ENCODE measurements at regions not wholly inside any gene's neighbourhood (a gene's known extent, or its start where the extent isn't known, plus 50 kb on each side); places are given as distances from the start of the nearest gene placed in this dataset.
"Not testable (repeated sequence)": the region's sequence is repeated elsewhere in the genome, so short reads cannot be mapped to it uniquely, and the experiment has no call there.

- not testable (repeated sequence) for H3K27ac ChIP-seq (ENCODE audit: low read depth in 1 of 3, low read length in 2 of 3); FAIRE-seq; H3K4me3 ChIP-seq (ENCODE audit: low read depth in 1 of 3, low read length in 3 of 3); H3K36me3 ChIP-seq (ENCODE audit: control insufficient read depth in 3 of 3, insufficient read depth in 2 of 3, low read depth in 1 of 3, low read length in 3 of 3); H3K27me3 ChIP-seq (ENCODE audit: control insufficient read depth in 3 of 3, insufficient read depth in 3 of 3, low read length in 3 of 3); DNase-seq; H3K4me1 ChIP-seq (ENCODE audit: control insufficient read depth in 3 of 3, insufficient read depth in 2 of 3, low read depth in 1 of 3, low read length in 2 of 3)
- peaks cover 2 to 19% of the 10 kb centered on the region in 2 donors for H3K9me3 ChIP-seq (ENCODE audit: control insufficient read depth in 2 of 2, insufficient read depth in 1 of 2, low read depth in 1 of 2, low read length in 1 of 2)
- 92 to 95% (median 93%) methylated on average over 23 to 29 of the region's 29 CpGs for WGBS, 3 donors
Observed at GRCh38 chr4:28112691-28113335, 1252.2 kb downstream of the STIM2 start.

DNA sequence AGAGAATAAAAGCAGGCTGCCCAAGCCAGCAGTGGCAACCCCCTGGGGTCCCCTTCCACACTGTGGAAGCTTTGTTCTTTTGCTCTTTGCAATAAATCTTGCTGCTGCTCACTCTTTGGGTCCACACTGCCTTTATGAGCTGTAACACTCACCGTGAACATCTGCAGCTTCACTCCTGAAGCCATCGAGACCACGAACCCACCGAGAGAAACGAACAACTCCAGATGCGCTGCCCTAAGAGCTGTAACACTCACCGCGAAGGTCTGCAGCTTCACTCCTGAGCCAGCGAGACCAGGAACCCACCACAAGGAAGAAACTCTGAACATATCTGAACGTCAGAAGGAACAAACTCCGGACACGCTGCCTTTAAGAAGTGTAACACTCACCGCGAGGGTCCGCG lies 1252.9 kb downstream of the STIM2 start:
- not testable (repeated sequence) for H3K36me3 ChIP-seq (ENCODE audit: control insufficient read depth in 3 of 3, insufficient read depth in 2 of 3, low read depth in 1 of 3, low read length in 3 of 3); H3K4me3 ChIP-seq (ENCODE audit: low read depth in 1 of 3, low read length in 3 of 3); DNase-seq; H3K4me1 ChIP-seq (ENCODE audit: control insufficient read depth in 3 of 3, insufficient read depth in 2 of 3, low read depth in 1 of 3, low read length in 2 of 3); H3K27ac ChIP-seq (ENCODE audit: low read depth in 1 of 3, low read length in 2 of 3); FAIRE-seq; H3K27me3 ChIP-seq (ENCODE audit: control insufficient read depth in 3 of 3, insufficient read depth in 3 of 3, low read length in 3 of 3)
- peaks cover 2 to 19% of the 10 kb centered on the region in 2 donors for H3K9me3 ChIP-seq (ENCODE audit: control insufficient read depth in 2 of 2, insufficient read depth in 1 of 2, low read depth in 1 of 2, low read length in 1 of 2)
- WGBS, 3 donors = 82 to 91% (median 91%) methylated on average over 16 of the region's 16 CpGs

- peaks cover 2 to 23% of the 10 kb centered on the region in 2 donors for H3K9me3 ChIP-seq (ENCODE audit: control insufficient read depth in 2 of 2, insufficient read depth in 1 of 2, low read depth in 1 of 2, low read length in 1 of 2)
- H3K4me3 ChIP-seq (ENCODE audit: low read depth in 1 of 3, low read length in 3 of 3); FAIRE-seq; H3K27me3 ChIP-seq (ENCODE audit: control insufficient read depth in 3 of 3, insufficient read depth in 3 of 3, low read length in 3 of 3); DNase-seq; H3K27ac ChIP-seq (ENCODE audit: low read depth in 1 of 3, low read length in 2 of 3); H3K36me3 ChIP-seq (ENCODE audit: control insufficient read depth in 3 of 3, insufficient read depth in 2 of 3, low read depth in 1 of 3, low read length in 3 of 3); H3K4me1 ChIP-seq (ENCODE audit: control insufficient read depth in 3 of 3, insufficient read depth in 2 of 3, low read depth in 1 of 3, low read length in 2 of 3): not testable (repeated sequence)
- WGBS, 3 donors = 64 to 73% (median 69%) methylated on average over 12 of the region's 12 CpGs
Observed at GRCh38 chr4:28116526-28117083, 1256.0 kb downstream of the STIM2 start.

- H3K27ac ChIP-seq (ENCODE audit: low read depth in 1 of 3, low read length in 2 of 3) = no peak overlapping the region
- no peak overlapping the region for H3K4me3 ChIP-seq (ENCODE audit: low read depth in 1 of 3, low read length in 3 of 3)
- H3K27me3 ChIP-seq (ENCODE audit: control insufficient read depth in 3 of 3, insufficient read depth in 3 of 3, low read length in 3 of 3) = no peaks in the 10 kb centered on the region
- no peaks in the 10 kb centered on the region for H3K4me1 ChIP-seq (ENCODE audit: control insufficient read depth in 3 of 3, insufficient read depth in 2 of 3, low read depth in 1 of 3, low read length in 2 of 3)
- DNase-seq (no peak), FAIRE-seq (no peak)
- peaks cover 2 to 20% of the 10 kb centered on the region in 2 donors for H3K9me3 ChIP-seq (ENCODE audit: control insufficient read depth in 2 of 2, insufficient read depth in 1 of 2, low read depth in 1 of 2, low read length in 1 of 2)
- H3K36me3 ChIP-seq (ENCODE audit: control insufficient read depth in 3 of 3, insufficient read depth in 2 of 3, low read depth in 1 of 3, low read length in 3 of 3) = no peaks in the 10 kb centered on the region
- WGBS, 3 donors = 92 to 95% (median 93%) methylated on average over 48 to 61 of the region's 61 CpGs
Observed at GRCh38 chr4:28117084-28117682, 1256.5 kb downstream of the STIM2 start.

- Histone ChIP-seq H3K36me3 (ENCODE audit: control insufficient read depth in 3 of 3, insufficient read depth in 2 of 3, low read depth in 1 of 3, low read length in 3 of 3) (no peaks in the 10 kb centered on the region), H3K4me3 (ENCODE audit: low read depth in 1 of 3, low read length in 3 of 3) (no peak overlapping the region), H3K27me3 (ENCODE audit: control insufficient read depth in 3 of 3, insufficient read depth in 3 of 3, low read length in 3 of 3) (no peaks in the 10 kb centered on the region), H3K9me3 (ENCODE audit: control insufficient read depth in 2 of 2, insufficient read depth in 1 of 2, low read depth in 1 of 2, low read length in 1 of 2) (no peaks in the 10 kb centered on the region), H3K27ac (ENCODE audit: low read depth in 1 of 3, low read length in 2 of 3) (no peak overlapping the region), H3K4me1 (ENCODE audit: control insufficient read depth in 3 of 3, insufficient read depth in 2 of 3, low read depth in 1 of 3, low read length in 2 of 3) (no peaks in the 10 kb centered on the region)
- 41 to 57% (median 46%) methylated on average over 3 of the region's 3 CpGs for WGBS, 3 donors
- DNase-seq = no peak
- FAIRE-seq = no peak
Observed at GRCh38 chr4:28146191-28146590, 1285.5 kb downstream of the STIM2 start.

GRCh38 chr4:28148221-28148620 lies 1287.6 kb downstream of the STIM2 start:
- 85 to 91% (median 87%) methylated on average over 1 of the region's 1 CpG for WGBS, 3 donors
- Histone ChIP-seq H3K27ac (ENCODE audit: low read depth in 1 of 3, low read length in 2 of 3) (no peak overlapping the region), H3K36me3 (ENCODE audit: control insufficient read depth in 3 of 3, insufficient read depth in 2 of 3, low read depth in 1 of 3, low read length in 3 of 3) (no peaks in the 10 kb centered on the region), H3K9me3 (ENCODE audit: control insufficient read depth in 2 of 2, insufficient read depth in 1 of 2, low read depth in 1 of 2, low read length in 1 of 2) (no peaks in the 10 kb centered on the region), H3K4me3 (ENCODE audit: low read depth in 1 of 3, low read length in 3 of 3) (no peak overlapping the region), H3K27me3 (ENCODE audit: control insufficient read depth in 3 of 3, insufficient read depth in 3 of 3, low read length in 3 of 3) (no peaks in the 10 kb centered on the region), H3K4me1 (ENCODE audit: control insufficient read depth in 3 of 3, insufficient read depth in 2 of 3, low read depth in 1 of 3, low read length in 2 of 3) (no peaks in the 10 kb centered on the region)
- no peak for DNase-seq
- FAIRE-seq = no peak

GRCh38 chr4:28149762-28150161 lies 1289.1 kb downstream of the STIM2 start:
- DNase-seq (no peak), FAIRE-seq (no peak)
- 49 to 76% (median 57%) methylated on average over 3 of the region's 3 CpGs for WGBS, 3 donors
- Histone ChIP-seq H3K9me3 (ENCODE audit: control insufficient read depth in 2 of 2, insufficient read depth in 1 of 2, low read depth in 1 of 2, low read length in 1 of 2) (no peaks in the 10 kb centered on the region), H3K27ac (ENCODE audit: low read depth in 1 of 3, low read length in 2 of 3) (no peak overlapping the region), H3K4me1 (ENCODE audit: control insufficient read depth in 3 of 3, insufficient read depth in 2 of 3, low read depth in 1 of 3, low read length in 2 of 3) (no peaks in the 10 kb centered on the region), H3K4me3 (ENCODE audit: low read depth in 1 of 3, low read length in 3 of 3) (no peak overlapping the region), H3K27me3 (ENCODE audit: control insufficient read depth in 3 of 3, insufficient read depth in 3 of 3, low read length in 3 of 3) (no peaks in the 10 kb centered on the region), H3K36me3 (ENCODE audit: control insufficient read depth in 3 of 3, insufficient read depth in 2 of 3, low read depth in 1 of 3, low read length in 3 of 3) (no peaks in the 10 kb centered on the region)

- Histone ChIP-seq H3K4me1 (ENCODE audit: control insufficient read depth in 3 of 3, insufficient read depth in 2 of 3, low read depth in 1 of 3, low read length in 2 of 3) (no peaks in the 10 kb centered on the region), H3K9me3 (ENCODE audit: control insufficient read depth in 2 of 2, insufficient read depth in 1 of 2, low read depth in 1 of 2, low read length in 1 of 2) (no peaks in the 10 kb centered on the region), H3K27me3 (ENCODE audit: control insufficient read depth in 3 of 3, insufficient read depth in 3 of 3, low read length in 3 of 3) (no peaks in the 10 kb centered on the region), H3K36me3 (ENCODE audit: control insufficient read depth in 3 of 3, insufficient read depth in 2 of 3, low read depth in 1 of 3, low read length in 3 of 3) (no peaks in the 10 kb centered on the region), H3K27ac (ENCODE audit: low read depth in 1 of 3, low read length in 2 of 3) (no peak overlapping the region), H3K4me3 (ENCODE audit: low read depth in 1 of 3, low read length in 3 of 3) (no peak overlapping the region)
- DNase-seq (no peak), FAIRE-seq (no peak)
Observed at GRCh38 chr4:28151314-28151713, 1290.7 kb downstream of the STIM2 start.
